GM06990 (cell line): ENCODE measurements at regions not wholly inside any gene's neighbourhood (a gene's known extent, or its start where the extent isn't known, plus 50 kb on each side); places are given as distances from the start of the nearest gene placed in this dataset.

Experiments
- DNase-seq: peaks from one replicate; pipeline ENCODE4 v3.0.0-alpha.2; 2011; ENCODE audit not compliant: insufficient read length; ENCODE audit errors: extremely low read depth
- H3K27me3 ChIP-seq: replicated peaks from 2 replicates; pipeline ENCODE4 v1.6.0; 2011; ENCODE audit warnings: low read length; ENCODE audit not compliant: control insufficient read depth, insufficient read depth
- H3K36me3 ChIP-seq: 2 replicates; pipeline ENCODE4 v1.5.1; 2011; ENCODE audit warnings: low read length; ENCODE audit not compliant: control insufficient read depth, insufficient read depth
- H3K4me3 ChIP-seq: replicated peaks from 2 replicates; pipeline ENCODE4 v1.5.1; 2011; ENCODE audit warnings: low read depth, mild to moderate bottlenecking, control low read depth, low read length
- TF ChIP-seq, protein P1 (sequence below): IDR thresholded peaks from 2 replicates; pipeline ENCODE4 v1.5.1; 2011; ENCODE audit warnings: low read length, control low read depth, mild to moderate bottlenecking, inconsistent platforms; ENCODE audit not compliant: insufficient read depth, poor library complexity, severe bottlenecking

DNA sequence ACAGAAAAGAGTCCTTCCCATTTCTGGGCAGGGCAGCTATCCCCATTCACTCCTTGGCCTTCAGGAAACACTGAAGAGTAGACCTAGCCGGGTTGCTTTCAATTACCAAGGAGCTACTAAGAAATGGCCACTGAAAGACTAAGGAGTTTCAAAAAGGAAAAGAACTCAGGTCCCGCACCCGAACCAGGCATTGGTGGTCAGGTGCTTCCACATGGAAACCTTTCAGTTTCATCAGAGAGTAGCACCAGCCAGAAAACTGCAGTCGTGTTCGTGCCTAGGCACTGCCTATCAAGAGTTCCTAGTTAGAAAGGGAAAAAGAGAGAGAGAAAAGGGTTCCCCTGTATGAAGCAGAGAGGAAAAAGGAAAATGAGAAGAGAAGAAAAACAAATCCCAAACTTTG, 237.9 kb downstream of the KLHL4 start:
- TF ChIP-seq, protein P1, sequence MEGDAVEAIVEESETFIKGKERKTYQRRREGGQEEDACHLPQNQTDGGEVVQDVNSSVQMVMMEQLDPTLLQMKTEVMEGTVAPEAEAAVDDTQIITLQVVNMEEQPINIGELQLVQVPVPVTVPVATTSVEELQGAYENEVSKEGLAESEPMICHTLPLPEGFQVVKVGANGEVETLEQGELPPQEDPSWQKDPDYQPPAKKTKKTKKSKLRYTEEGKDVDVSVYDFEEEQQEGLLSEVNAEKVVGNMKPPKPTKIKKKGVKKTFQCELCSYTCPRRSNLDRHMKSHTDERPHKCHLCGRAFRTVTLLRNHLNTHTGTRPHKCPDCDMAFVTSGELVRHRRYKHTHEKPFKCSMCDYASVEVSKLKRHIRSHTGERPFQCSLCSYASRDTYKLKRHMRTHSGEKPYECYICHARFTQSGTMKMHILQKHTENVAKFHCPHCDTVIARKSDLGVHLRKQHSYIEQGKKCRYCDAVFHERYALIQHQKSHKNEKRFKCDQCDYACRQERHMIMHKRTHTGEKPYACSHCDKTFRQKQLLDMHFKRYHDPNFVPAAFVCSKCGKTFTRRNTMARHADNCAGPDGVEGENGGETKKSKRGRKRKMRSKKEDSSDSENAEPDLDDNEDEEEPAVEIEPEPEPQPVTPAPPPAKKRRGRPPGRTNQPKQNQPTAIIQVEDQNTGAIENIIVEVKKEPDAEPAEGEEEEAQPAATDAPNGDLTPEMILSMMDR, result no peak
- no peak overlapping the region for H3K4me3 ChIP-seq
- H3K27me3 ChIP-seq, result no peaks in the 10 kb centered on the region
- DNase-seq, result no peak
- H3K36me3 ChIP-seq, result no peaks in the 10 kb centered on the region

DNA sequence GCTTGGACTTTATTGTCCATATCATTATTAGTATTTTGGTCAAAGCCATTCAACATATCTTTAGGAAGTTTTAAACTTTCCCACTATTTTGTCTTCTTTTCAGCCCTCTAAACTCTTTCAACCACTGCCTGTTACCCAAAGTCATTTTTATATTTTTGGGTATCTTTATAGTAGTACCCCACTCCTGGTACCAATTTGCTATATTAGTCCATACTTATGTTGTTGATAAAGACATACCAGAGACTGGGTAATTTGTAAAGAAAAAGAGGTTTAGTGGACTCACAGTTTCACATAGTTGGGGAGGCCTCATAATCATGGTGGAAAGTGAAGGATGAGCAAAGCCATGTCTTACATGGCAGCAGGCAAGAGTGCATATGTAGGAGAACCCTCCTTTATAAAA, 271.4 kb downstream of the KLHL4 start:
- H3K4me3 ChIP-seq, result no peak overlapping the region
- H3K36me3 ChIP-seq, result no peaks in the 10 kb centered on the region
- TF ChIP-seq, protein P1, result no peak
- no peaks in the 10 kb centered on the region for H3K27me3 ChIP-seq
- no peak for DNase-seq

DNA sequence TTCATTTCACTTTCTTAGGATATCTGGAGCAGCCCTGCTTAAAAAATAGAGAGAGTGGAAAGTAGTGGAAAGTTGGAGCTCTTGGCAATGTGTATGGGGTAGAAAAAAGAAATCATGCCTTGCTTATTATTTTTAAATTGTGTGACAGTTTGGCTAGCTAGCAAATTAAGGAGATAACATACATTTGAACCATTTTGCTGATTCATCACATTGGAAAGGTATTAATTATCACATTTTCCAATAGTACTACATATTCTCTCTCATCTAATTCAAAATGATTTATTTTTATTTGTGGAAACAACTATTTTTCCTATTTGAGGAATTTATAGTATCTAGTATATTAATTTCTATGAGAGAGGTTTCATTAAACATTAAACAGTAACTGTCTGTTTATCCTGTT, 280.4 kb downstream of the KLHL4 start:
- H3K27me3 ChIP-seq, result no peaks in the 10 kb centered on the region
- TF ChIP-seq, protein P1, result no peak

DNA sequence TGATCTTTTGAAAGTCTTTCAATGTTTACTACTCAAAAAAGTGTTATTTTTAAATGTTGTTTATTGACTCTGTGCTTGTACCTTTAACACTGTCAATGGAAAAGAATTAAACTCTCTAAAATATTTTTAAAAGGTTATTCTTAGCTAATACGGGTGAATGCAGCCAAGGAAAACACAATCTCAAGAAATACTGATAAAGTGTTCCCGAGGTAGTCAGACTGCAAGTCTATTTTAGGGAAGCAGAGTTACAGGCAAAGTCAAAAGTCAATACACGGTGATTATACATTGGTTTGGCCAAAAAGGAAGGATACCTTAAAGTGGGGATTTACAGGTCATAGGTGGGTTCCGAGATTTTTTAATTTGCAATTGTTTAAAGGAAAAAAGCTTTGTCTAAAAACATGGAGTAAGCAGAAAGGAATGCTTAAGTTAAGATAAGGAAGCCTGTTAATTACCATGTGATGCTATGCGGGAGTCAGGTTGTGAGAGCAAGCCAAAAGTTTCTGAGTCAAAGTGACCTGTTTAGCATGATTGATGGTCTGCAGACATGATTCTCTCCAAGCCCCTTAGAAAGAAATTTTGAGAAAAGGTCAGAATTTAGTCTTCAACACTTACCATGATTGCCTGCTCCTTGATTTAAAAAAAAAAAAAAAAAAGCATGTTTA, 288.4 kb downstream of the KLHL4 start:
- no peak for DNase-seq
- Histone ChIP-seq H3K4me3 (no peak overlapping the region), H3K27me3 (no peaks in the 10 kb centered on the region), H3K36me3 (no peaks in the 10 kb centered on the region)
- TF ChIP-seq, protein P1, result no peak

More for the DNA sequence above, 280.4 kb downstream of the KLHL4 start:
- Histone ChIP-seq H3K36me3 (no peaks in the 10 kb centered on the region), H3K4me3 (no peak overlapping the region)
- DNase-seq, result no peak

DNA sequence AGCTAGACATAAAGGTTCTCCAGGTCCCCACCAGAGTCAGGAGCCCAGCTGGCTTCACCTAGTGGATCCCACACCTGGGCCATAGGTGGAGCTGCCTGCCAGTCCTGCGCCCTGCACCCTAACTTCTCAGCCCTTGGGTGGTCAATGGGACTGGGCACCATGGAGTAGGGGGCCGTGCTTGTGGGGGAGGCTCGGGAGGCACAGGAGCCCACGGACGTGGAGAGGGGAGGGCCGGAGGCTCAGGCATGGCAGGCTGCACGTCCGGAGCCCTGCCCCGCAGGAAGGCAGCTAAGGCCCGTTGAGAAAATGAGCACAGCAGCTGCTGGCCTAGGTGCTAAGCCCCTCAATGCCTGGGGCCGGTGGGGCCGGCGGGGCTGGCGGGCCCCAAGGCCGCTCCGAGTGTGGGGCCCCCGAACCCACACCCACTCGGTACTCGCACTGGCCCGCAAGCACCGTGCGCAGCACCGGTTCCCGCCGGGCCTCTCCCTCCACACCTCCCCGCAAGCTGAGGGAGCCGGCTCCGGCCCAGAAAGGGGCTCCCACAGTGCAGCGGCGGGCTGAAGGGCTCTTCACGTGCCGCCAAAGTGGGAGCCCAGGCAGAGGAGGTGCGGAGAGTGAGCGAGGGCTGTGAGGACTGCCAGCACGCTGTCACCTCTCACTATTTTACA, 291.1 kb downstream of the KLHL4 start:
- TF ChIP-seq, protein P1, result no peak
- no peak for DNase-seq

More for the DNA sequence above, 291.1 kb downstream of the KLHL4 start:
- no peak overlapping the region for H3K4me3 ChIP-seq
- H3K27me3 ChIP-seq, result no peaks in the 10 kb centered on the region
- no peaks in the 10 kb centered on the region for H3K36me3 ChIP-seq
